Gastrocnemius medialis (tissue), 4 donors: ENCODE measurements at regions not wholly inside any gene's neighbourhood (a gene's known extent, or its start where the extent isn't known, plus 50 kb on each side); places are given as distances from the start of the nearest gene placed in this dataset.

ENCODE experiments used
- POLR2A ChIP-seq, 2 donors: fragments of 450-650 bp; IDR thresholded peaks; one replicate each; pipeline ENCODE4 v1.6.1; 2017; ENCODE audit warnings: antibody characterized with exemption in 2 of 2, mild to moderate bottlenecking in 2 of 2, moderate library complexity in 2 of 2
- TF ChIP-seq, protein P1 (sequence below), 5 experiments: fragments of 450-650 bp in 3 of 5; fragments of 200-600 bp in 2 of 5; sonication (generic) in 2 of 5; IDR thresholded peaks in 4 of 5; conservative IDR thresholded peaks in 1 of 5; 1 replicate in 4 of 5; 2 replicates in 1 of 5; pipeline ENCODE4 v1.5.1; 2016 to 2019; ENCODE audit warnings: antibody characterized with exemption in 5 of 5, mild to moderate bottlenecking in 3 of 5, moderate library complexity in 3 of 5

DNA sequence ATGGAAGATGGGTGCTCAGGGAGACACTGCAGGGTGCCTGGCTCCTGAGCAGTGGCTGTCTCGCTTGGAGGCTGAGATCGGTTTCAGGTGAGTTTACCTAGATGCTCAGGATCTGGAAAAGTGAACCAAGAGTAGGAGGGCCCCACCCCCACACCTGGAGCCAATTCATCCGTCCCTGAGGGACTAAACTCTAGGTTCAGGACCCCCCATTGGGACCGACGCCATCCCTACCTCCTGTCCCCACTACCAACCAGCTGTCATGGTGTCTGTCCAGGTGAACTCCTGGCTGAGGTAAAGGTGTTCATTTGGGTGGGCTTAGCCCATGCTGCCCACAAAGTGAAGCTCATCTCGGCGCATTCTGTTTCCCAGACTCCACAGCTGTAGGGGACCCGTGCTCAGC is 174.6 kb upstream of the PLPP4 start:
- TF ChIP-seq, protein P1, sequence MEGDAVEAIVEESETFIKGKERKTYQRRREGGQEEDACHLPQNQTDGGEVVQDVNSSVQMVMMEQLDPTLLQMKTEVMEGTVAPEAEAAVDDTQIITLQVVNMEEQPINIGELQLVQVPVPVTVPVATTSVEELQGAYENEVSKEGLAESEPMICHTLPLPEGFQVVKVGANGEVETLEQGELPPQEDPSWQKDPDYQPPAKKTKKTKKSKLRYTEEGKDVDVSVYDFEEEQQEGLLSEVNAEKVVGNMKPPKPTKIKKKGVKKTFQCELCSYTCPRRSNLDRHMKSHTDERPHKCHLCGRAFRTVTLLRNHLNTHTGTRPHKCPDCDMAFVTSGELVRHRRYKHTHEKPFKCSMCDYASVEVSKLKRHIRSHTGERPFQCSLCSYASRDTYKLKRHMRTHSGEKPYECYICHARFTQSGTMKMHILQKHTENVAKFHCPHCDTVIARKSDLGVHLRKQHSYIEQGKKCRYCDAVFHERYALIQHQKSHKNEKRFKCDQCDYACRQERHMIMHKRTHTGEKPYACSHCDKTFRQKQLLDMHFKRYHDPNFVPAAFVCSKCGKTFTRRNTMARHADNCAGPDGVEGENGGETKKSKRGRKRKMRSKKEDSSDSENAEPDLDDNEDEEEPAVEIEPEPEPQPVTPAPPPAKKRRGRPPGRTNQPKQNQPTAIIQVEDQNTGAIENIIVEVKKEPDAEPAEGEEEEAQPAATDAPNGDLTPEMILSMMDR (IDR thresholded peaks at IDR 0.05 in 4 of 5, conservative IDR thresholded peaks at IDR 0.05 in 1 of 5): no peak
- TF ChIP-seq POLR2A (IDR thresholded peaks at IDR 0.05): no peak
